Stomach (tissue), 4 donors: ENCODE measurements at regions not wholly inside any gene's neighbourhood (a gene's known extent, or its start where the extent isn't known, plus 50 kb on each side); places are given as distances from the start of the nearest gene placed in this dataset.

Source experiments
- CTCF ChIP-seq, 7 experiments: fragments of 450-650 bp in 4 of 7; fragments of 200-600 bp in 3 of 7; sonication (generic) in 3 of 7; IDR thresholded peaks; one replicate each; pipeline ENCODE4 v1.5.1; 2016 to 2019; ENCODE audit warnings: antibody characterized with exemption in 7 of 7, control low read depth in 2 of 7, mild to moderate bottlenecking in 1 of 7
- POLR2A ChIP-seq, 4 donors: fragments of 450-650 bp; IDR thresholded peaks; one replicate each; pipeline ENCODE4 v1.6.1; 2016; ENCODE audit warnings: antibody characterized with exemption in 4 of 4, control low read depth in 2 of 4, mild to moderate bottlenecking in 1 of 4, moderate library complexity in 1 of 4

DNA sequence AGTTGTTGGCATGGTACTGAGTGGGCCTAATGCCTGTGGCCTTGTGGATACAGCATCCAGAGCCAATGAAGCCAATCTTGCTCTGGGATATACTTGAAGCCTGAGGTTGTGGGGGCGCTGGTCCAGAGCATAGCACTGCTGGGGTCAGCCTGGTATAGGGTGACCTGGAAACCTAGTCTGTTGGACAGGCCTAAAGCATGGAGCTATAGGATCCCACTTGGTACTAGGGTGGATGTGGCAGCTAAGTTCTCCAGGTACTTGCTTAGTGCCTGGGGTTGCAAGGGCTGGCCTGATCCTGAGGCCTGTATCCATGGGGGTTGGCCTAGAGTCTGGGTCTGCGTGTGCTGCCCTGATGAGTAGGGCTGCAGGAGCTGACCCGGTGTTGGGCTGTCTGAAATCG lies 1168.2 kb upstream of the C9orf72 start:
- TF ChIP-seq CTCF (IDR thresholded peaks at IDR 0.05) (no peak), POLR2A (IDR thresholded peaks at IDR 0.05) (no peak)
